Loucy (cell line): ENCODE measurements at regions not wholly inside any gene's neighbourhood (a gene's known extent, or its start where the extent isn't known, plus 50 kb on each side); places are given as distances from the start of the nearest gene placed in this dataset.

Experiments
- H2AFZ ChIP-seq: fragments of 200-600 bp; sonication (generic); 2 replicates; pipeline ENCODE4 v1.6.0; 2016; ENCODE audit warnings: antibody characterized with exemption, mild to moderate bottlenecking, low read length, moderate library complexity
- H3F3A ChIP-seq: fragments of 200-600 bp; 2 replicates; pipeline ENCODE4 v1.6.0; 2016; ENCODE audit warnings: antibody characterized with exemption, low read depth, mild to moderate bottlenecking
- H3K27me3 ChIP-seq: fragments of 200-600 bp; sonication (generic); 2 replicates; pipeline ENCODE4 v1.6.1; 2014; ENCODE audit warnings: low read length, mild to moderate bottlenecking; ENCODE audit not compliant: insufficient read depth, poor library complexity, severe bottlenecking
- H3K36me3 ChIP-seq: fragments of 200-600 bp; sonication (generic); 2 replicates; pipeline ENCODE4 v1.6.1; 2016; ENCODE audit warnings: low read length; ENCODE audit not compliant: insufficient read depth
- H3K4me1 ChIP-seq: fragments of 200-600 bp; sonication (generic); 2 replicates; pipeline ENCODE4 v1.5.1; 2014; ENCODE audit warnings: low read length, mild to moderate bottlenecking; ENCODE audit not compliant: insufficient read depth, poor library complexity, severe bottlenecking
- H3K4me2 ChIP-seq: fragments of 200-600 bp; sonication (generic); 2 replicates; pipeline ENCODE4 v1.6.0; 2014; ENCODE audit warnings: antibody characterized with exemption, low read length, low read depth, mild to moderate bottlenecking; ENCODE audit not compliant: poor library complexity, severe bottlenecking
- H3K4me3 ChIP-seq: fragments of 200-600 bp; sonication (generic); 2 replicates; pipeline ENCODE4 v1.5.1; 2014; ENCODE audit warnings: low read length, mild to moderate bottlenecking, mixed read lengths; ENCODE audit not compliant: poor library complexity, severe bottlenecking
- H3K79me2 ChIP-seq: fragments of 200-600 bp; sonication (generic); 2 replicates; pipeline ENCODE4 v1.6.1; 2014; ENCODE audit warnings: low read length; ENCODE audit not compliant: insufficient read depth
- H3K9ac ChIP-seq: fragments of 200-600 bp; sonication (generic); 2 replicates; pipeline ENCODE4 v1.6.0; 2014; ENCODE audit warnings: mild to moderate bottlenecking, low read depth, low read length, moderate library complexity; ENCODE audit not compliant: poor library complexity, severe bottlenecking
- H3K9me2 ChIP-seq: fragments of 200-600 bp; sonication (generic); replicated peaks from 2 replicates; pipeline ENCODE4 v1.6.1; 2016; ENCODE audit warnings: low read depth, low read length, mixed read lengths
- H3K9me3 ChIP-seq: fragments of 200-600 bp; sonication (generic); 2 replicates; pipeline ENCODE4 v1.6.1; 2014; ENCODE audit warnings: mild to moderate bottlenecking, antibody characterized with exemption, low read length, low read depth; ENCODE audit not compliant: insufficient read depth
- H4K20me1 ChIP-seq: fragments of 200-600 bp; sonication (generic); 2 replicates; pipeline ENCODE4 v1.6.0; 2014; ENCODE audit warnings: antibody characterized with exemption, low read length, mild to moderate bottlenecking; ENCODE audit not compliant: insufficient read depth, poor library complexity, severe bottlenecking
- CTCF ChIP-seq: fragments of 200-600 bp; sonication (generic); conservative IDR thresholded peaks from 2 replicates; pipeline ENCODE4 v1.5.1; 2014; ENCODE audit warnings: mild to moderate bottlenecking, antibody characterized with exemption, low read length
- EZH2phosphoT487 ChIP-seq: fragments of 200-600 bp; IDR thresholded peaks from 2 replicates; pipeline ENCODE4 v1.6.1; 2018; ENCODE audit warnings: antibody characterized with exemption, mild to moderate bottlenecking, moderate library complexity, borderline replicate concordance

DNA sequence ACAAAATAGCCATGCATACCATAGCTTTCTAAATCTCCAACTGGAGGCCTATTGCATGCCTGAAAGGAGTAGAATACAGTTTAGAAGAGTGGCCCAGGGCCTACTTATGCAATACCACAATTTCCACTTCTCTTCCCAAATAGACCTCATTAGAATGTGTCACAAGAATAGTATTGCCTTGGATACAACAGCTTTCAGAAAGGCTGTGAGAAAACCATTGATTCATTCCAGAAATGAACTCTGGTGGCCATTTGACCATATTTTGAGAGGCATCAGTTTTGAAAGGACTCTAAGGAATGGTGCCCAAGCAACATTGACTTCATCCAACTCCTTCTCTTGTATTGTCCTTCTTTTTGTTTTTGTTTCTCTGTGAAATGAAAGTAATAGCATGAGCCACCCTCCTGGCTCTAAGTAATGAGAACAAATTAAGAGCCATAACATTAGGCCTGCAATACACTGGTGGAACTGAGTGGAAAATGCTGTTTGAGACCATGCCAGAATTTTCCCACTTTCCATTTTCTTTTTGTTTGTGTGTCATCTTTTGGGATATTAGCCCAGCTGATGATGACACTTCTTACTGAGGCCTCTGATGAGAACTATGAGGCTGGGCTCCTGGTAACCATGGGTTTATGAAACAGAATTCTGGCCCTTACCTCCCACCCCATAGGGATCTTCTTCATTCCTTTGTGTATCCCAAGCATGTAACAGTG, 90.2 kb downstream of the TMEM174 start:
- Histone ChIP-seq H3K79me2 (no peaks in the 10 kb centered on the region), H2AFZ (no peak overlapping the region), H3F3A (no peaks in the 10 kb centered on the region), H3K27me3 (no peaks in the 10 kb centered on the region), H3K4me2 (no peak overlapping the region), H3K9ac (no peak overlapping the region), H3K4me1 (no peaks in the 10 kb centered on the region), H3K9me3 (no peaks in the 10 kb centered on the region), H3K9me2 (no peaks in the 10 kb centered on the region), H4K20me1 (no peaks in the 10 kb centered on the region), H3K4me3 (no peak overlapping the region), H3K36me3 (no peaks in the 10 kb centered on the region)
- TF ChIP-seq EZH2phosphoT487 (no peak), CTCF (no peak)

DNA sequence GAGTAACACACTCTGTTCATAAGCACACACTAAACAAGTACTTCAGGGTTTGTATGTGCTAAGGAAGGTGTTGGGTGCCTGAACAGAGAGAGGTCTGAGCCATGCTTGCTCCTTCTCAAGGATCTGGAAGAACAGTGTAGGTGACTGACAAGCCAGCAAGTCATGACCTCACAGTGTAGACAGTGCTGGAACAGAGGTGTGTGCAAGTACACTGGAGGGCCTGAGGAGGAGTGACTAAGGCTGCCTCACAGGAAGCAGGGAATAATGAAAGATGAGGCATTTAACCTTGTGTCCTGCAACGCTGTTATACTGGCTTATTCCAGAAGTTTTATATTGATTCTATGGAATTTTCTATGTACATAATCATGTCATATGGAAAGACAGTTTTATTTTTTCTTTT, 83.9 kb downstream of the TMEM174 start:
- Histone ChIP-seq H3K9me3 (no peaks in the 10 kb centered on the region), H3K9me2 (no peaks in the 10 kb centered on the region), H3K27me3 (no peaks in the 10 kb centered on the region), H2AFZ (no peak overlapping the region), H3F3A (no peaks in the 10 kb centered on the region), H3K36me3 (no peaks in the 10 kb centered on the region), H3K9ac (no peak overlapping the region), H3K4me2 (no peak overlapping the region), H3K4me3 (no peak overlapping the region), H3K4me1 (no peaks in the 10 kb centered on the region), H4K20me1 (no peaks in the 10 kb centered on the region), H3K79me2 (no peaks in the 10 kb centered on the region)
- TF ChIP-seq CTCF = no peak
- no peak for TF ChIP-seq EZH2phosphoT487

GRCh38 chr5:73256462-73256861, 83.5 kb downstream of the TMEM174 start:
- no peaks in the 10 kb centered on the region for H3K27me3 ChIP-seq
- no peaks in the 10 kb centered on the region for H4K20me1 ChIP-seq
- H2AFZ ChIP-seq = no peak overlapping the region
- H3K9me3 ChIP-seq = no peaks in the 10 kb centered on the region
- H3K4me3 ChIP-seq = no peak overlapping the region
- no peaks in the 10 kb centered on the region for H3F3A ChIP-seq
- no peaks in the 10 kb centered on the region for H3K4me1 ChIP-seq
- H3K9me2 ChIP-seq = no peaks in the 10 kb centered on the region
- H3K9ac ChIP-seq = no peak overlapping the region
- H3K36me3 ChIP-seq = no peaks in the 10 kb centered on the region
- TF ChIP-seq CTCF (no peak), EZH2phosphoT487 (no peak)
- no peak overlapping the region for H3K4me2 ChIP-seq
- H3K79me2 ChIP-seq = no peaks in the 10 kb centered on the region
